CD4-positive, alpha-beta T cell treated with Interferon alpha-2 for 1 hour (primary cell): ENCODE measurements at regions not wholly inside any gene's neighbourhood (a gene's known extent, or its start where the extent isn't known, plus 50 kb on each side); places are given as distances from the start of the nearest gene placed in this dataset.

Experiments used
- DNase-seq, 2 donors: peaks; one replicate each; pipeline ENCODE4 v3.0.0-alpha.2; 2020 to 2022

DNA sequence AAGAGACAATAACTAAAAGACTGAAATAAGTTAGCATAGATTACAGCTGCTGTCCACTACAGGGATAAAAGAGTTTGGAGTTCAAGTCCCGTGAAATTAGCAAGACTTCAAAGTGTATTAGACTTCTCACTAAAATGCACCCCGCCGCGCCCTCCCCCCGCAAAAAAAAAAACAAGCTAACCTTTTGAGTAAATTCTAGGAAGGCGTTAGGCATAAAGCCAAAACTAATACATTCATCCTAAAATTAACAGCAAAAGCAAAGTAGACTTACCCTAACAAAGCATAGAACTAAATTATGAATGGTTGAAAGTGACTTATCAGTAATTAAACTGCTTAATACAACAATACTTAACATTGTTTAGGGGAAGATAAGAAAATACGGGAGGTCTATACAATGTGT is 581.0 kb upstream of the CHORDC1 start:
- DNase-seq = no peak

DNA sequence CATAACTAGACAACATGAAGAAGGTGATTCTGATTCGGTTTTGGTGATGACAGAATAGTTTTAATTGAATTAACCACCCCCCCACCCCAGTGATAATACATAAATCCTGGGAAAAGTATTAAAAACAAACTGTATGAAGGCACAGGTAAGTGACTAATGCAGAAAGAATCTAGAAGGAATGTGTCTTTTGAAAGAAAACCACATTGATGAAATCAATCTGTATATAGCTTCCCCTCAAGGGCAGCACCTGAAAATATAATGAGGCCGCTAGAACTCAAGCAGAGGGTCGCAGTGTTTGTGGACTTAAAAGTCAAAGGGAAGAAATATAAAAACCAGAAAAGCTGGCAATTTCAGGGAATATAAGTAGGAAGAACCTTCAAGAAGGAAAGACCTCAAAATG is 580.5 kb upstream of the CHORDC1 start:
- DNase-seq = no peak

DNA sequence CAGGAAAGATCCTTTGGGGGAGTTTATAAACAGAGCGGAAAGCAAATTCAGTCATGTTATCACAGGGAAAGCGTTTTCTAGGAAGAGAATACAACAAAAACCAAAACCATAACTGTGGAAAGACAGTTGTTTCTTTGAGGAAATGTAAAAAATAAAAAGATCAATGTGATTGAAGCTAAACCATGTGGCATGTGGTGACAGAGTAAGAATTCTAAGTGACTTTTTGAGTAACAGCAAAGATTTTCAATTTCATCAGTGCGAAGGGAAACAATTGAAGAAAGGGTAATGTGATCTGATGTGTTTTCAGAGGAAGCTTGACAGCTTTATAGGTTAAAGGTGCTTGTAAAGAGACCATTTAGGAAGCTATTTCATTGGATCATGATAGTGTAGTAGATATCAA is 575.9 kb upstream of the CHORDC1 start:
- no peak for DNase-seq

DNA sequence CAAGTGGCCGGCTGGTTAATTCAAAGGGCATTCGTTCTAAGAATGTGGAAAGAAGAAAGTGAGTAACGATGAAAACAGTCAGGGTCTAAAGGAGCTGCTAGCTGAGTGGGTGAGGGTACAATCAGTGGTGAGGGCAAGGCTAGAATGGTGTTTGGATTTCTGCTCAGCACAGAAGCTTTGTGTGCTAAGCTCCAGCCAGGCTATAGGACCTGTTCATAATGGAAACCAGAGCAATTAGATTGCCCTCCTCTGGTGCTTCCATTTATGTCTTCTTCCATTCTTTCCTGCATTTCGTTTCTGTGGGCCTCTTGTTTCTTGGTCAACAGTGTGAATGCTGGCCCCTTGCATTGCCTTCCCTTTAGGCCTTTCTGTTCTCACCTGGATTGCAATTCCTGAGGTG is 572.9 kb upstream of the CHORDC1 start:
- no peak for DNase-seq

DNA sequence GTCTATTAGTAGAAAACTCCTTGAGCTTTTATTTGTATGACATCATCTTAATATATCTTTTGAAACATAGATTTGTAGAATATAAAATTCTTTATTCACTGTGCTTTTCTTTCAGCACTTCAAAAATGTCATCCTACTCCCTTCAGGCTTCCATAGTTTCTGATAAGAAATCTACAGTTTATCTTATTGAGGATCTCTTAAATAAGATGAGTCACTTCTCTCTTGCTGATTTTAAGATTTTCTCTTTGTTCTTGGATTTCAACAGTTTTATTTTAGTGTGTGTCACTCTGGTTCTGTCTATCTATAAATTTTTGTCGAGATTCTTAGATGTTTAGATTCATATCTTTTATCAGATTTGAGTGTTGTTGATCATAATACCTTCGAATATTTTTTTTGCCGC is 566.1 kb upstream of the CHORDC1 start:
- DNase-seq = no peak

DNA sequence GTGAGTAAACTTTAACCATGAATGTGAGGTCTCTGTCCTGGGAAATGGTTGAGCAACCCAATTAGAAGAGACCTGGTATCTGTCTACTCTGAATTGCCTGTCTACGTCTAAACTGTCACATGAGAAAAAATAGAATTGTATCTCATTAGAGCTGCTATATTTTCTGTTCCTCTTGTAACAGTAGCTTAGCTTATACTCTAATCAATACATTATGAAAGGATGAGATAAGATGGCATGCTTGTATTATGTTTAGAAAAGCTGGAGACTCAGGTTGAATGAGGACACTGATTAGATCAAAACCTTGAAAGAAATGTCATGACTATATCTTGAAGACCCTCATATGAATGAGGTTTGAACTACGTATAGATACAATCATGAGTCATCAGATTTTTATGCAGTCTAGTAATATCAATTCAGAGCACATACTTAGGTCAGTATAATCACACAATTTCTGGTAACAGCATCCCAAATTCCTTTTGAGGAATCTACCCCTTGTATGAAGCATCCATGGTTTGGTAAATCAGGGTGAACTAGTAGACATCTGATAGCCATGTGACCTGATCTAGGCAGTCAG is 561.5 kb upstream of the CHORDC1 start:
- DNase-seq = no peak

DNA sequence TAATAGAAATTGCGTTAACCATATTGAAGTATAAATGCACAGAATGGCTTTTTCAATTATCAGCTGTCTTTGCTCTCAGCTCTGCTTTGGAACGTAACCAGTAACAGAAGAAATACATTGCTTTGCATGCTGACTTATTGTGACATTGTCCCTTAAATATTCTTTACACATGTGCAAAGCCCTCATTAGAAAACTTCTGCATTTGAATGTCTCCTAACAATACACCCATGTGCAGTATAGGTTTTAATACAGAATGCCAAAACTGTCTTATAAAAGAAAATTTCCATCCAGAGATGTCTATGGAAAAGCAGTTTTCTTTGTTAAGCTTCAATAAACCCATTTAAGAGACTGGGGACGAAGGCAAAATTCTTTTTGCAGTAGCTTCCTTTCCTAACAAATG is 560.3 kb upstream of the CHORDC1 start:
- DNase-seq = no peak

DNA sequence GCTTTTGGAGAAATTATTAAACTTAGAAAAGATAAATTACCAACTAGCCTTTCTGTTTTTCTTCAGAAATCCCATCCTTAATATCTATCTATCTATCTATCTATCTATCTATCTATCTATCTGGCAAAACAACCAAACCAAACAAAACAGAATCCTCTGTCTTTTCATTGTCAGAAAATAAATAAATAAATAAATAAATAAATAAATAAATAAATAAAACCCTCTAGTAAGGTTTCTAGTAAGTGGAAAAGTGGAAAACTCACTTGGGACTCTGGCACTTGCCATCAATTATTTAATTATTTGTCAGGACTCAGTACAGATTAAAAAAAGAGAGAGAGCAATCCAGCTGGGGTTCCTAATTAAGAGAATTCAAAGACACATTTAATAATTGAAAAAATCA is 556.2 kb upstream of the CHORDC1 start:
- no peak for DNase-seq

DNA sequence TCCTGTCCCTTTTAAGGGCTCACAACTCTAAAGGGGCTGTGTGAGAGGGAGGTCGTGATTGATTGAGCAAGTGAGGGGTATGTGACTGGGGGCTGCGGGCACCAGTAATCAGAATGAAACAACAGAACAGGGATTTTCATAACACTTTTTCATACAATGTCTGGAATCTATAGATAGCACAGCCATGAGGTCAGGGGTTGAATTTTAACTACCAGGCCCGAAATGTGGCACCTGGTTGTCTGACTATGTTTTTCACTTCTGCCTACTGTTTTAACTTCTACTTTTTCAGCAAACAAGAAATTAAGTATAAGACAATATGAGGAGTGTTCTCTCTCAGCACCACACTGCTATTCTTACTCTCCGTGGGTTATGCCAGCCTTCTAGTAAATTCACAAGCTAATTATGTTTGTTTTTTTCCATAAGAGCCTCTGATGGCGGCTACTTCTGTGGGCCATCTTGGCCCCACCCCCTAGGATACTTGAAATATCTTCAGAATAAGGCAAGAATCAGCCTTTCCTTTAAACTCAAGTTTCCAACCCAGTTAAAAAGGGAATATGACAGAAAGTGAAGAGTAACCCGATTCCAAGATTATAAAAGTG is 552.8 kb upstream of the CHORDC1 start:
- DNase-seq = no peak

DNA sequence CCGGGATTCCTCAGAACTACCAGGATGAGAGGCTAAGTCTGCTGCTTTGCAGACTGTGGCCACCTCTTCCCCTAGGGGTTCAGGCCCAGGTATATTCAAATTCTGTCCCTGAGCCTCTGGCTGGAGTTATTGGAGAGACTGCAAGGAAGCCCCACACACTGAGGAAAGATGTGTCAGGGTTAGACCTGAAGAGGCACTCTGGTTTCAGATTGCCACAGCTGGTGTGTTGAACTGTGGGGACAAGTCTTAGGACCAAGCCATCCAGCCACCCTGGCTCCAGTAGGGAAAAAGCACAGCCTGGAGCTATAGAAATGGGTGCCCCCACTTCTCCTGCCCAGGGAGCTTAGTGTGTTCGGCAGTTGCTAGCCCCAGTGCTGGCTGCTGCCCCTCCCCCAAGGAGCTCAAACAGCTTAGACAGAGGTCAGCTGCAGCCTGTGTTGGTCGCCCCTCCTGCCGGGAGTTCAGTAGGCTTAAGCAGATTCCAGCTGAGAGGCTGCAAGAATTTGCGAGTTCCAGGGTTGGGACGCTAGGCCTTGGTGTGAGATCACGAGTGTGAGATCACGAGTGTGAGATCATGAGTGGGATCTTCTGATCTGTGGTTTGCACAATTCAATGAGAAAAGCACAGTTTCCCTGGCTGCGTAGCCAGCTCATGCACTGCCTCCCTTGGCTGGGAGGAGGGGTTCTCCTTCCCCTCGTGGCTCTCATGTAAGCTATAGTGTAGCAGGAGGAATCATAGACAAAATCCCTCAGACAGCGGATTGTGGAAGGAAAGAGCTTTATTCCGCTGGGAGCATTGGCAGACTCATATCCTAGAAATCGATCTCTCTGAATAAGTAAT is 552.1 kb upstream of the CHORDC1 start:
- no peak for DNase-seq

DNA sequence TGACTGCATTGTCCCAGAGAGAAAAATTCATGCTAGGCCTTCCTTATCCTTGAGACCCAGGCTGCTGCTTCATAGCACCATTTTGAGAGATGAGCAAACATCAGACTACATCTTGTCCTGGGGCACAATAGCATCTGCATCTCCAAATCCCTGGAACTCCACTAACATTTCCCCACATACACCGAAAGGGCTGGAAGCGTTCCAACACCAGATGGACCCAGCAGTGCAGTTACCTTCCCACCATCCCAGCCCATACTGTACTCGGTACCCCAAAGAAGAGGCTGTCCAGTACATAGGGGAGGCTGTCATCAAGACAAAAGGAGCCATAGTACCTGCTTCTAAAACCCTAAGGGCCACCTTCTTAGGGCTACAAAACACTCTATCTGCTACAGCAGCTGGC is 547.2 kb upstream of the CHORDC1 start:
- no peak for DNase-seq

DNA sequence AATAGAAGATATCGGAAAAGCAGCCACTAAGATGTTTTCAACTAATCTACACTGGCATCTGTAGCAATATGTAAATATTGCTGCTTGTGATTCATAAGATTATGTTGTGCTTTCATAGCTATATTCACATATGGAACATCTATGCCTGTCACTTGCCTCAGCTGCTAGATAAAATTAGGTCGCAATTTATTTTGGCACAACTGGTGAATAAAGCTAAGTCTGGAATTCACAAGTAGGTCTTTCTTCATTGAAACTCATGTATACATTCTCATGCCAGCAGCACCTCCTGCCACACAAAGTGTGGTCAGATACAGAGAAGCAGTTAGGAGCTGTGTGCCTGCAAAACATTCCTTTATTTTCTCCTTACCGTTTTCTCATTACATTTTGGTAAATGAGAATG is 543.3 kb upstream of the CHORDC1 start:
- DNase-seq = no peak

DNA sequence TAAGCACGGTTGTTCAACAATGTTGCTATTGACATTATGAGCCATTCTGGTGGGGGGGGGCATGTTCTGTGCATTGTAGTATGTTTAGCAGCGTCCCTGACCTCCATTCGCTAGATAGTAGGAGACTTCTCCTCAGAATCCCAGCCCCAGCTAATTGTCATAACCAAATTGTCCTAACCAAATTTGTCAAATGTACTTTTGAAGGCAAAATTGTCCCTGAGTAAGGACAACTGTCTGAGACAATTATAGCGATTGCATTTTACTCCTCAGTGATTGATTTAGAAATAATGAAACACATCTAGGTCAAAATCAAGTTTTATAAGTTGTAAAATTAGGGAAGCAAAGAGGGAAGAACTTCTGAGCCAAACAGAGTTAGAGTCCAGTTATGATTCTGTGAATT is 541.8 kb upstream of the CHORDC1 start:
- no peak for DNase-seq

DNA sequence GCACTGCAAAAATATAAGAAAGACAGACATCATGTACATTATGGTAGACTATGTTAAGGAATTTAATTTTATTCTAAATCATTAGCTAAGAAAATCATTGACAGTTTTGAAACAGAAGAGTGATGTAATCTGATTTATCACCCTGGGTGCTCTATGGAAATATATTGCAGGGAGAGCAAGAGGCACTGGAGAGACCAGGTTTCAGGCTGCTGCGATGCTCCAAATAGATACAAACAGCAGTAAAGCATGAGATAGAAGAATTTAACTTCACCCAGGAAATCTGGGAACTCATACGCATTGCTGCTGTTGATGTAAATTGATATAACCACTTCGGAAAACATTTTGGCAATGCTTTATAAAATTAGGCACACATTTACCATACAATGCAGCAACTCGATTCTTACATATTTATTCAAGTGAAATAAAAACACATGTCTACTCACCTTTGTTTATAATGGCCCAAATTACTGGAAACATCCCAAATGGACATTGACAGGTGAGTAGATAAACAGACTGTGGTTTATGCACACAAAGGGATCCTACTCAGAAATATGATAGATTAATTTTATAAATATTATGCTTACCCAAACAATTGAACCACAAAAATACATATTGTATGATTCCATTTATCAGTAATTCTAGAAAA is 535.1 kb upstream of the CHORDC1 start:
- DNase-seq = no peak

DNA sequence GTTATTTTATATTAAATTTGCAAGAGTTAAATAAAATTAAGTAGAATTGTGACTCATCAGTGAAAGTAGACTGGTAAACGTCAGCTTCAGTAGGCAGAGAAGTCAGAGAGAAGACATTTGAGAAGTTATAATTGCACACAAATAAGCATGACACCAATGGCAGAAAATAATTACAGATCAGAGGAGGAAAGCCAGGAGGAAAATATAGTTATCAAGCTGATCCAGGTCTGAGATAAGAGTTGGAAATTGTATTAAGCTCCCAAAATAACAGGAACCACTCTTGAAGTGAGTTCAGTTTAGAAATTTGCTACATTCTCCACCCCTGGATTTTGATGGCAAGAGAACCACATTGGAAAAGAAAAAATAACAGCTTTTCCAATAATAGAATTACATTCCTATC is 533.8 kb upstream of the CHORDC1 start:
- no peak for DNase-seq

DNA sequence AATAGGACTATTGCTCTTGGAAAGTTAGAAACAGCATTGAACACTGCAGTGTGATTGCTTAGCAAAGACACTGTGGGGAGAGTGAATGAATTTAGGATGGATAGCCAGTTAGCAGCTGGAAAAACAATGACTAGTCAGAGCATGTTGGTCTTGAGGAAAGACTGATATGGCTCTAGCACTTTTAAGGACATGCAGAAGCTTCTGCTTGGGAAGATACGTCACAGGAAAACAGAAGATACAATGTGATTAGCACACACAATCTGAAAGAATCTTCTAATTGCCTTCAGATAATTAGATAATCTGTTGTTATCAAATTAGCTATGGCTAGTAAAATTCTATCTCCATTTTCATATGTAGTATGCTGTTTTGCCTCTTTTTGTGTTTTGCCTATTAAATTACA is 530.7 kb upstream of the CHORDC1 start:
- no peak for DNase-seq

DNA sequence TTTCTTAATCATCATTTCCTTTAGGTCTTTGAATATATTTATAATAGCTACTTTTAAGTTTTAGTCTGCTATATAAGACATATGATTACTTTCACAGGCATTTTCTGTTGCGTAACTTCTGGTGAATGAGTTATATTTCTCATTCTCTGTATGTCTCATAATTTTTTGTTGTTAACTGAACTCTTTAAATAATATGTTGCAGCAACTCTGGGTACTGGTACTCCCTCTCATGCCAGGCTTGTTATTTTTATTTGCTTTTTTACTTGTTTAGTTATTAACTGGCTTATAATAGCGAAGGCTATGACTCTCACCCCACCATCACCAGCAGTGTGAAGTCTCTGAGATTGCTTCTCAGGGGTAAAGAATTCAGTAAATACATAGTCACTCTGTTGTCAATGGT is 524.2 kb upstream of the CHORDC1 start:
- no peak for DNase-seq

DNA sequence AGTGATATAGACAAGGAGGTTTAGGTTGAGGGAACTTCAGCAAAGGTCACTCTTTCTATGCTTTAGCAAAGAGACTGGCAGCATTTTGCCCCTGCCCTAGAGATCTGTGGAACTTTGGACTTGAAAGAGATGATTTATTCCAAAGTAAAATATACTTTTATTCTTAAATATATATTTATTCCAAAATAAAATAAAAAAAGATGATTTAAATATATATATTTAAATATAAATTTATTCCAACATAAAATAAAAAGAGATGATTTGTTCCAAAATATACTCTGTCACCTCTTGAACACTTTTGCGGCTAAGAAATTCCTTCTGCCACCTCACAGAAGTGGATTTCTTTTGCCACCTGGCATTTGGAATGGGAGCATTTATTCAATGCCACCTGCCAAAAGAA is 521.3 kb upstream of the CHORDC1 start:
- no peak for DNase-seq

DNA sequence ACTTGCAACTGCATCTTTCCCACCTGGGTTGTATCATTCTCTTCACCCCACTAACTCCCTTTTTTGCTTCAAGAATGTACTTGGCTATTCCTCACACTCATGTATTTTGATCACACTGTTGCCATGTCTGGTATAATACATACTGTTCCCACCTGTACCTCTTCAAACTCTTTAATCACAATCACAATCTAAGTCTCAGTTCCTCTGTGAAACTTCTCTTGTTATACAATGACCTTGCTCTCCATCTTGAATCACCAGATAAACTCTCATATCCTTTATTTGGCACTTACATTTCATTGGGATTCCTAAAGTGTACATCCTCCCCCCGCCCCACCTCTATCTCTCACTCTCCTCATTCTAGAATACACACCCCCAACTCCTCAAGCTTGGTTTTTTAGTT is 516.0 kb upstream of the CHORDC1 start:
- DNase-seq = no peak

DNA sequence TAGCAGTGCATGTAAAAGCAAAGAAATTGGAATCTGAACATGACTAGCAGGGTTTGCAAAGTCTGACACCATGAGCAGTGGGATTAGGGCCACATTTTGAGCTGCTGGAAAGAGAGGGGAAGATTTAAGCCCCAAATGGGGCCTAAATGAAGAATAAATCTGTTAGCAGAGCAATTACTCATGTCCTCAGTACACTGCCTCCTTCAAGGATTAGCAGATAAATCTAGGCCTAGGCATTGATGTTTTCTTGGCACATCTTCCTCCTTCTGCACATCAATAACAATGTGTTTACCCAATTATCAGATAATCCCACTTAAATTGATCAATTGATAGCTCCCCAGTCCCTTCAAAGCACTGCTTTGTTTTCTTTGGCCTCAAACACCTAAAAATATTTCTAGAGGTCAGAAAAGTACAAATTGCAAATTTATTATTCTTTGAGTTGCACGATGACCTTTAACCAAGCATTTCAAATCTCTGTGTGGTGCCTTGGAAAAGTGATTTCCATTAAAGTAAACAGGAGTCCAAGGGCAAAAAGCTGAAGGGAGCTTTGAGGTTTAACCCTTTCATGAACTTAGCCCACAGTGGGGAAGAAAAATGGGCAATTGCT is 514.7 kb upstream of the CHORDC1 start:
- no peak for DNase-seq

DNA sequence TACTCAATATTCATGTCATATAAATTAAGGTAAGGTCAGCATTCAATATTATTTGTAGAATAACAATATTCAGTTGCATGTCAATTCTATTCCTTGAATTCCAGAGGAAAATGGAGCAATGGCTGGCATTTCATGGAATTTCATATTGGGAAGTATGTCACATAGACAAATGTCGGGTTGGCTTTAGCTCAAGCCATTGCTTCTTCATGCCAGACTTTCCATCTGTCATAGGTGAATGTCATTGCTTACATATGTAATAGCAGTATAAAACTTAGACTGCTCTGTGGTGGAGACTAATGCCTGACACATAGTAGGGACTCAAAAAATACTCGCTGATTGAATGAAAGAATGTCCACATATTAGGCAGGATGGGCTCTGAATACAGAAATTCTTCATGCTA is 509.6 kb upstream of the CHORDC1 start:
- no peak for DNase-seq

DNA sequence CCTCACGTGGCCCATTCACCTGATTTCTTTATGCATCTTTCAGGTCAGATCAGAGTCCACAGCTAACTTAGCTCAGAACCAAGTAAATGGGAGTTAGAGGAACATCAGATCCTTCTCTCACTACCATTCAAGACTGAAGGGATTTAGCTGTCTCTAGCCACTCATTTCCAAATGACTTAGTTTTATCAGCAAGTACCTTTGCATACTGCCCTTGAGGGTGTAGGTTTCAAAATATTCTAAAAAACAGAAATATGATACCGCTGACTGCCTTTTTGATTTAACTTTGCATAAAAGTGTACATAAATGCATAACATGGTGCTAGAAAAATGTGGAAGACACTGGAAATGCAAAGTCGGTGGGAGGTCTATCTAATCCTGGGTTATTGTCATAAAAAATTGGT is 500.6 kb upstream of the CHORDC1 start:
- no peak for DNase-seq

DNA sequence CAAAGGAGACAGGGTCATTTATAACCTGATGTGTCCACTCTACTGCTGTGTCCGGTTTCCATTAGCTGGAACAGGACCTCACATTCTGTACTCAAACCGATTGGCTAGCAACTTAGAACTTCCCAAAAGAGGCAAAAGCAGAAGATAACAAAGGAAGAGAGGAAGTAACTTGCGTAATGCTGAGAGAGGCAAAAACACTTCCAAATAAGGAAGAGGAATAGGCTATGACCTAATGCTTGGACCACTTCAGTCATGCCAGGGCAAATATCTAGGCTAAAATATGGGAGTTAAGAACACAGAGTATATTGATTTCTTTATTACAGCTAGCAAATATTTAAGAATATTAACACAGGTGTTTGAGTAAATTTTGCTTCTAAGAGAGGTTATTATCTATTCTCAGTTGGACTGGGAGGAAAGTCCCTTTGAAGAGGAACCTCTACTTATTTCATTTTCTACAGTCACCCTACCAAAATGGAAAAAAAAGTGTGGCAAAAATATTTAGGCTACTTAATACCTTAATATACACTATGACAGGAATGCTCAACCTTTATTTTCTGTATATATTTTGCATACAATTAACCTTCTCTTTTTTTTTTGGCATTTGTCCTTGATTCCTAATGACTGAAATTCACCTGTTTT is 499.8 kb upstream of the CHORDC1 start:
- DNase-seq = no peak
